GM23248 (cell line): ENCODE measurements at regions not wholly inside any gene's neighbourhood (a gene's known extent, or its start where the extent isn't known, plus 50 kb on each side); places are given as distances from the start of the nearest gene placed in this dataset.

Source experiments
- DNase-seq: peaks from one replicate; pipeline ENCODE4 v3.0.0-alpha.2; 2015
- H2AFZ ChIP-seq: fragments of 200-600 bp; sonication (generic); 2 replicates; pipeline ENCODE4 v1.6.1; 2016; ENCODE audit warnings: antibody characterized with exemption
- H3F3A ChIP-seq: fragments of 200-600 bp; sonication (generic); 2 replicates; pipeline ENCODE4 v1.6.1; 2016; ENCODE audit warnings: mild to moderate bottlenecking, antibody characterized with exemption, mixed run types; ENCODE audit not compliant: insufficient read depth
- H3K27ac ChIP-seq: fragments of 200-600 bp; sonication (generic); 2 replicates; pipeline ENCODE4 v1.5.1; 2016; ENCODE audit warnings: mild to moderate bottlenecking
- H3K27me3 ChIP-seq: fragments of 200-600 bp; sonication (generic); replicated peaks from 2 replicates; pipeline ENCODE4 v1.6.1; 2016; ENCODE audit warnings: mild to moderate bottlenecking; ENCODE audit not compliant: insufficient read depth
- H3K36me3 ChIP-seq: fragments of 200-600 bp; sonication (generic); 2 replicates; pipeline ENCODE4 v1.6.1; 2016; ENCODE audit warnings: low read depth, mild to moderate bottlenecking
- H3K4me1 ChIP-seq: fragments of 200-600 bp; sonication (generic); 2 replicates; pipeline ENCODE4 v1.6.1; 2016; ENCODE audit warnings: mild to moderate bottlenecking; ENCODE audit not compliant: insufficient read depth
- H3K4me2 ChIP-seq: fragments of 200-600 bp; sonication (generic); one replicate; pipeline ENCODE4 v1.6.1; 2016; ENCODE audit warnings: mild to moderate bottlenecking; ENCODE audit not compliant: unreplicated experiment
- H3K4me3 ChIP-seq: fragments of 200-600 bp; sonication (generic); 2 replicates; pipeline ENCODE4 v1.5.1; 2016; ENCODE audit warnings: mild to moderate bottlenecking
- H3K79me2 ChIP-seq: fragments of 200-600 bp; sonication (generic); 2 replicates; pipeline ENCODE4 v1.6.1; 2016; ENCODE audit warnings: mild to moderate bottlenecking; ENCODE audit not compliant: insufficient read depth
- H3K9ac ChIP-seq: fragments of 200-600 bp; sonication (generic); 2 replicates; pipeline ENCODE4 v1.6.1; 2016; ENCODE audit warnings: mild to moderate bottlenecking
- H3K9me2 ChIP-seq: fragments of 200-600 bp; sonication (generic); 2 replicates; pipeline ENCODE4 v1.6.1; 2016; ENCODE audit warnings: mixed run types, mild to moderate bottlenecking, moderate library complexity; ENCODE audit not compliant: insufficient read depth
- H3K9me3 ChIP-seq: fragments of 200-600 bp; sonication (generic); one replicate; pipeline ENCODE4 v1.6.1; 2017; ENCODE audit warnings: low read depth
- H4K20me1 ChIP-seq: fragments of 200-600 bp; sonication (generic); 2 replicates; pipeline ENCODE4 v1.6.0; 2016; ENCODE audit not compliant: insufficient read depth
- EZH2 ChIP-seq: fragments of 200-600 bp; sonication (generic); IDR thresholded peaks from 2 replicates; pipeline ENCODE4 v1.6.1; 2018; ENCODE audit warnings: antibody characterized with exemption, mild to moderate bottlenecking; ENCODE audit not compliant: insufficient read depth, poor library complexity, severe bottlenecking
- EZH2phosphoT487 ChIP-seq: fragments of 200-600 bp; sonication (generic); IDR thresholded peaks from 2 replicates; pipeline ENCODE4 v1.6.1; 2018; ENCODE audit warnings: antibody characterized with exemption, moderate library complexity, mild to moderate bottlenecking, low read depth; ENCODE audit not compliant: insufficient read depth
- WGBS, 2 experiments: methylation state at CpG; one replicate each; pipeline ENCODE4 v1.1.6; 2015 to 2017; ENCODE audit warnings: low lambda C conversion rate in 2 of 2, low coverage in 1 of 2; ENCODE audit errors: missing lambda C conversion rate in 2 of 2; 5-methylcytosine and 5-hydroxymethylcytosine counted together
- in situ Hi-C: fragments of 300-500 bp; cut with MboI; formaldehyde crosslinking; loops from 2 replicates; pipeline ENCODE4 v1.15.0; 2020

- WGBS, 2 experiments: 14 to 15% methylated on average over 20 to 38 of the region's 38 CpGs
- no peaks in the 10 kb centered on the region for H3K36me3 ChIP-seq
- peak; percentile 67 for DNase-seq
- in situ Hi-C loops: no loop called here
- no peaks in the 10 kb centered on the region for H3K9me2 ChIP-seq
- peak overlapping the region; percentile 92 for H3K9ac ChIP-seq
- peak overlapping the region; percentile 81 for H3K4me3 ChIP-seq
- H4K20me1 ChIP-seq: no peaks in the 10 kb centered on the region
- no peaks in the 10 kb centered on the region for H3F3A ChIP-seq
- H3K27me3 ChIP-seq: no peaks in the 10 kb centered on the region
- peaks cover 15% of the 10 kb centered on the region for H3K4me1 ChIP-seq
- H2AFZ ChIP-seq: peak overlapping the region; percentile 80
- no peaks in the 10 kb centered on the region for H3K79me2 ChIP-seq
- TF ChIP-seq EZH2phosphoT487 (no peak), EZH2 (no peak)
- peak overlapping the region; percentile 90 for H3K27ac ChIP-seq
- peak overlapping the region; percentile 83 for H3K4me2 ChIP-seq
- no peaks in the 10 kb centered on the region for H3K9me3 ChIP-seq
Measured at GRCh38 chr22:23522623-23523251, 57.4 kb downstream of the IGLL1 start.

GRCh38 chr22:23521441-23522113 lies 58.5 kb downstream of the IGLL1 start:
- in situ Hi-C loops: no loop called here
- WGBS, 2 experiments: 1 to 2% methylated on average over 32 of the region's 65 CpGs
- H3F3A ChIP-seq: no peaks in the 10 kb centered on the region
- H3K9me3 ChIP-seq: no peaks in the 10 kb centered on the region
- peak overlapping the region; percentile 81 for H3K4me3 ChIP-seq
- TF ChIP-seq EZH2phosphoT487: no peak
- TF ChIP-seq EZH2: no peak
- peaks cover 15% of the 10 kb centered on the region for H3K4me1 ChIP-seq
- H3K9ac ChIP-seq: peak overlapping the region; percentile 92
- H2AFZ ChIP-seq: peak overlapping the region; percentile 80
- peak overlapping the region; percentile 90 for H3K27ac ChIP-seq
- peak overlapping the region; percentile 83 for H3K4me2 ChIP-seq
- H3K27me3 ChIP-seq: no peaks in the 10 kb centered on the region
- H4K20me1 ChIP-seq: no peaks in the 10 kb centered on the region
- peak; percentile 99 for DNase-seq
- no peaks in the 10 kb centered on the region for H3K36me3 ChIP-seq
- H3K79me2 ChIP-seq: no peaks in the 10 kb centered on the region
- H3K9me2 ChIP-seq: no peaks in the 10 kb centered on the region

GRCh38 chr22:23520863-23521440 lies 59.1 kb downstream of the IGLL1 start:
- no peak for TF ChIP-seq EZH2
- no peak for TF ChIP-seq EZH2phosphoT487
- no peaks in the 10 kb centered on the region for H3K9me2 ChIP-seq
- no peaks in the 10 kb centered on the region for H3K36me3 ChIP-seq
- no peaks in the 10 kb centered on the region for H3F3A ChIP-seq
- peak overlapping the region; percentile 81 for H3K4me3 ChIP-seq
- no peaks in the 10 kb centered on the region for H4K20me1 ChIP-seq
- peak overlapping the region; percentile 80 for H2AFZ ChIP-seq
- H3K27ac ChIP-seq: peak overlapping the region; percentile 90
- H3K9ac ChIP-seq: peak overlapping the region; percentile 92
- no peaks in the 10 kb centered on the region for H3K9me3 ChIP-seq
- H3K4me1 ChIP-seq: peaks cover 15% of the 10 kb centered on the region
- peak; percentile 71 for DNase-seq
- no peaks in the 10 kb centered on the region for H3K27me3 ChIP-seq
- in situ Hi-C loops: no loop called here
- WGBS, 2 experiments: 18 to 22% methylated on average over 27 to 28 of the region's 28 CpGs
- H3K4me2 ChIP-seq: peak overlapping the region; percentile 83
- no peaks in the 10 kb centered on the region for H3K79me2 ChIP-seq

GRCh38 chr22:23519442-23520157 lies 60.5 kb downstream of the IGLL1 start:
- H3F3A ChIP-seq: no peaks in the 10 kb centered on the region
- H3K4me3 ChIP-seq: no peak overlapping the region
- in situ Hi-C loops: no loop called here
- H3K27me3 ChIP-seq: no peaks in the 10 kb centered on the region
- H3K79me2 ChIP-seq: no peaks in the 10 kb centered on the region
- H2AFZ ChIP-seq: no peak overlapping the region
- no peak overlapping the region for H3K4me2 ChIP-seq
- no peak overlapping the region for H3K27ac ChIP-seq
- H3K9me3 ChIP-seq: no peaks in the 10 kb centered on the region
- no peaks in the 10 kb centered on the region for H3K36me3 ChIP-seq
- 88 to 90% methylated on average over 10 to 11 of the region's 11 CpGs for WGBS, 2 experiments
- H3K4me1 ChIP-seq: peaks cover 15% of the 10 kb centered on the region
- peak; percentile 11 for DNase-seq
- H4K20me1 ChIP-seq: no peaks in the 10 kb centered on the region
- no peak for TF ChIP-seq EZH2
- TF ChIP-seq EZH2phosphoT487: no peak
- no peaks in the 10 kb centered on the region for H3K9me2 ChIP-seq
- H3K9ac ChIP-seq: no peak overlapping the region
